Fibroblast of lung (primary cell): ENCODE measurements at regions not wholly inside any gene's neighbourhood (a gene's known extent, or its start where the extent isn't known, plus 50 kb on each side); places are given as distances from the start of the nearest gene placed in this dataset.
A peak's percentile ranks its signal among the peaks of the same experiment; 100 is the strongest.

Experiments used
- DNase-seq, 2 donors: peaks; one replicate each; pipeline versions ENCODE4 v3.0.0 to v3.0.0-alpha.2; 2010; ENCODE audit warnings: low read depth in 2 of 2
- H2AFZ ChIP-seq: 2 replicates; pipeline ENCODE4 v1.5.1; 2012; ENCODE audit warnings: low read length, control low read depth, inconsistent platforms
- H3K27ac ChIP-seq: 2 replicates; pipeline ENCODE4 v1.5.1; 2011; ENCODE audit warnings: low read length, control low read depth; ENCODE audit not compliant: insufficient read depth
- H3K27me3 ChIP-seq: 2 replicates; pipeline ENCODE4 v1.5.1; 2011; ENCODE audit warnings: mild to moderate bottlenecking, low read length; ENCODE audit not compliant: control insufficient read depth, insufficient read depth
- H3K36me3 ChIP-seq: 2 replicates; pipeline ENCODE4 v1.5.1; 2011; ENCODE audit warnings: low read length; ENCODE audit not compliant: control insufficient read depth, insufficient read depth
- H3K4me1 ChIP-seq: 2 replicates; pipeline ENCODE4 v1.5.1; 2011; ENCODE audit warnings: low read length; ENCODE audit not compliant: control insufficient read depth, insufficient read depth; ENCODE audit errors: extremely low read depth
- H3K4me2 ChIP-seq: 2 replicates; pipeline ENCODE4 v1.5.1; 2011; ENCODE audit warnings: low read length, control low read depth; ENCODE audit not compliant: insufficient read depth; ENCODE audit errors: extremely low read depth
- H3K4me3 ChIP-seq, 4 experiments: fragments of 200-600 bp in 1 of 4; sonication (generic) in 1 of 4; replicated peaks in 1 of 4; 2 replicates each; pipeline ENCODE4 v1.5.1; 2011 to 2016; ENCODE audit warnings: low read length in 4 of 4, low read depth in 3 of 4, mild to moderate bottlenecking in 3 of 4, control low read depth in 2 of 4, inconsistent platforms in 1 of 4, mixed read lengths in 1 of 4; ENCODE audit not compliant: insufficient read depth in 1 of 4; ENCODE audit errors: control extremely low read depth in 1 of 4
- H3K79me2 ChIP-seq: 2 replicates; pipeline ENCODE4 v1.5.1; 2012; ENCODE audit warnings: mild to moderate bottlenecking, low read length, inconsistent platforms; ENCODE audit not compliant: control insufficient read depth, insufficient read depth
- H3K9ac ChIP-seq: 2 replicates; pipeline ENCODE4 v1.5.1; 2011; ENCODE audit warnings: mild to moderate bottlenecking, low read length, control low read depth; ENCODE audit not compliant: insufficient read depth
- H3K9me3 ChIP-seq: 2 replicates; pipeline ENCODE4 v1.5.1; 2012; ENCODE audit warnings: low read depth, low read length; ENCODE audit not compliant: control insufficient read depth, insufficient read depth
- H4K20me1 ChIP-seq: 2 replicates; pipeline ENCODE4 v1.5.1; 2011; ENCODE audit warnings: low read length; ENCODE audit not compliant: control insufficient read depth, insufficient read depth; ENCODE audit errors: extremely low read depth
- EZH2 ChIP-seq: IDR thresholded peaks from 2 replicates; pipeline ENCODE4 v1.5.1; 2012; ENCODE audit warnings: low read length, control low read depth, mild to moderate bottlenecking; ENCODE audit errors: missing control alignments
- TF ChIP-seq, protein P1 (sequence below), 2 donors: IDR thresholded peaks in 1 of 2; conservative IDR thresholded peaks in 1 of 2; 1 replicate in 1 of 2; 2 replicates in 1 of 2; pipeline ENCODE4 v1.5.1; 2011 to 2012; ENCODE audit warnings: low read length in 2 of 2, control low read depth in 1 of 2, inconsistent platforms in 1 of 2, low read depth in 1 of 2, mild to moderate bottlenecking in 1 of 2

DNA sequence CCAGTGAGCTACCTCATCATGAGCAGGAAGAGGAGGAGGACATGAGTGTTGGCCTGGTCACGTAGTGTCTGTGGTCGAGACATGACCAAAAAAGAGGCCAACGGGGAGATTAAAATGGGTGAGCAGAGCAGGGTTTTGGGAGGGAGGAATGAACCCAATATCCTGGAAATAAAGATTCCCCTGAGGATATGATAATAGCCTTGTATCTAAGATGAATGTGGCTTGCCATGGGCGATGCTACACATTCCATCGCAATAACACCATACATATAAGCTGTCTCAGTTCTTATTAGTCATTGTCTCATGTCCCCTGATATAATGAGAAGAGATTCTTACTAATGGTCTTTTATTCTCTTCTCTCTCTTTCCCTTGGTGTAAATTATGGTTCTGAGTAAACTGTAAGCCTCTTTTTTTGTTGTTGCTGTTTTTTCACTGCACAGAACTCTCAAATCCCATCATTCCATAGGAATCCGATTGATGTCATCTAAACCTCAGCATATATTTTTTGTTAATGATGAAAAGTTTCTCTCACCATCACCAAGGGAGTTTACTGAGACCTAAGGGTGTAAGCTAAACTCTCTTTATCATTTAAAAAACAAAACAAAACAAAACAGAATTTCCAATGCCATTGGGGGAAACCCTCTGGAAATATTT lies 550.4 kb upstream of the AMELY start:
- no peak overlapping the region for H3K4me3 ChIP-seq
- H3K4me1 ChIP-seq, result peaks cover 9% of the 10 kb centered on the region
- no peaks in the 10 kb centered on the region for H3K27me3 ChIP-seq
- peak in 1 of 2 donors; percentile 52 for DNase-seq
- no peaks in the 10 kb centered on the region for H3K9me3 ChIP-seq
- H3K27ac ChIP-seq, result peak overlapping the region; percentile 72
- H3K79me2 ChIP-seq, result no peaks in the 10 kb centered on the region
- H4K20me1 ChIP-seq, result no peaks in the 10 kb centered on the region
- TF ChIP-seq, protein P1, sequence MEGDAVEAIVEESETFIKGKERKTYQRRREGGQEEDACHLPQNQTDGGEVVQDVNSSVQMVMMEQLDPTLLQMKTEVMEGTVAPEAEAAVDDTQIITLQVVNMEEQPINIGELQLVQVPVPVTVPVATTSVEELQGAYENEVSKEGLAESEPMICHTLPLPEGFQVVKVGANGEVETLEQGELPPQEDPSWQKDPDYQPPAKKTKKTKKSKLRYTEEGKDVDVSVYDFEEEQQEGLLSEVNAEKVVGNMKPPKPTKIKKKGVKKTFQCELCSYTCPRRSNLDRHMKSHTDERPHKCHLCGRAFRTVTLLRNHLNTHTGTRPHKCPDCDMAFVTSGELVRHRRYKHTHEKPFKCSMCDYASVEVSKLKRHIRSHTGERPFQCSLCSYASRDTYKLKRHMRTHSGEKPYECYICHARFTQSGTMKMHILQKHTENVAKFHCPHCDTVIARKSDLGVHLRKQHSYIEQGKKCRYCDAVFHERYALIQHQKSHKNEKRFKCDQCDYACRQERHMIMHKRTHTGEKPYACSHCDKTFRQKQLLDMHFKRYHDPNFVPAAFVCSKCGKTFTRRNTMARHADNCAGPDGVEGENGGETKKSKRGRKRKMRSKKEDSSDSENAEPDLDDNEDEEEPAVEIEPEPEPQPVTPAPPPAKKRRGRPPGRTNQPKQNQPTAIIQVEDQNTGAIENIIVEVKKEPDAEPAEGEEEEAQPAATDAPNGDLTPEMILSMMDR (conservative IDR thresholded peaks at IDR 0.05 in 1 of 2, IDR thresholded peaks at IDR 0.05 in 1 of 2; ENCODE audit: low read depth in 1 of 2, low read length in 2 of 2), result no peak
- TF ChIP-seq EZH2, result no peak
- no peak overlapping the region for H2AFZ ChIP-seq
- no peaks in the 10 kb centered on the region for H3K36me3 ChIP-seq
- H3K4me2 ChIP-seq, result no peak overlapping the region
- H3K9ac ChIP-seq, result no peak overlapping the region

DNA sequence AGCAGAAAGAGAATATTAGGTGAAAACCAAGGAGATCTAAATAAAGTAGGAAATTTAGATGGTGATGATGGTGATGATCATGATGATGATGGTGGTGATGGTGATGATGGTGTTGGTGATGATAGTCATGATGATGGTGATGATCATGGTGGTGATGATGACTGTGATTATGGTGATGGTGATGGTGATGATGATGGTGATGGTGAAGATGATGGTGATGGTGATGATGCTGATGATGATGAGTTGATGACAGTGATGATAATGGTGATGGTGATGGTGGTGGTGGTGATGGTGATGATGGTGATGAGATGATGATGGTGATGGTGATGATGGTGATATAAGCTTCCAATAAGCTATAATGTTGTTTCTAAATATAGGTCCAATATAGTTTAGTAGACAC lies 548.2 kb upstream of the AMELY start:
- Histone ChIP-seq H3K36me3 (no peaks in the 10 kb centered on the region), H3K4me3 (no peak overlapping the region), H2AFZ (no peak overlapping the region), H3K9ac (no peak overlapping the region), H3K27me3 (no peaks in the 10 kb centered on the region), H3K4me2 (no peak overlapping the region), H3K4me1 (peaks cover 9% of the 10 kb centered on the region), H4K20me1 (no peaks in the 10 kb centered on the region), H3K79me2 (no peaks in the 10 kb centered on the region), H3K9me3 (no peaks in the 10 kb centered on the region), H3K27ac (no peak overlapping the region)
- TF ChIP-seq, protein P1 (conservative IDR thresholded peaks at IDR 0.05 in 1 of 2, IDR thresholded peaks at IDR 0.05 in 1 of 2; ENCODE audit: low read depth in 1 of 2, low read length in 2 of 2), result no peak
- TF ChIP-seq EZH2, result no peak
- no peak for DNase-seq

DNA sequence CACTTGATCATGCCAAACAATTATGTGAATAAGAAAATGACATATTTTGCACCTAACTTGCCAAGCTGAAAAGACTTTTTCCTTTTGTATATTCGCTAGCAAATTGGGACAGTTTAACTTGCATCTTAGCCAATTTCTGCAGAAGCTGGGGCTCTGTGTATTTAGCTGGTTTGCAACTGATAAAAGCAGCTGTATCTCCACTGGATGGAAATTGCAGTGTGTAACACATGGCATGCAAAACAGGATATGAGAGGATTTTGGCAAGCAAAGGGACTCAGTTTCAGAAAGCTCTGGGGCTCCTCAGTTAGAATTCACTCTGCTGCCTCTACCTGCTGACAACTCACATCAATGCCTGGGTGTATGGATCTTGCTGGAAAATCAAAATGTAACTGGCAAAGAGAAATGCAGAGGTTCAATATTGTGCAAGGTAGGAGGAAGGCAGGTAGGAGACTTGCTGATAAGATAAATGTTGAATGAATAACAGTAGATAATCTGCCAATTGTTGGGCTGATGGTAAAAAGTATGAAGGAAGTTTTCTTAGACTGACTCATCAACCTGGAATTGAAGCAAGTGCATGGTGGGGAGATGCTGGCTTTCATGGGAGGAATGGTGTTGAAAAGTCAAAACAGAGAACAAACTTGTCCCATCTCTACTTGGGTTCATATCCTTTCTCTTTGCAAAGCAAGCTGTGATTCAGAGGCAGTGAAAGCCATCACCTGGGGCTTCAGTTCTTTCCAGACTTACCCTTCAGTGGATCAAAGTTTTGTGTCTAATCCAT lies 546.9 kb upstream of the AMELY start:
- no peaks in the 10 kb centered on the region for H3K9me3 ChIP-seq
- H4K20me1 ChIP-seq, result no peaks in the 10 kb centered on the region
- DNase-seq, result peak in 1 of 2 donors; percentile 77
- peak overlapping the region in 2 of 4 experiments; percentile 13 to 28 for H3K4me3 ChIP-seq
- H3K27me3 ChIP-seq, result no peaks in the 10 kb centered on the region
- H3K9ac ChIP-seq, result peak overlapping the region; percentile 2
- peaks cover 4% of the 10 kb centered on the region for H3K4me1 ChIP-seq
- no peaks in the 10 kb centered on the region for H3K36me3 ChIP-seq
- peak overlapping the region; percentile 34 for H3K27ac ChIP-seq
- H2AFZ ChIP-seq, result no peak overlapping the region
- TF ChIP-seq, protein P1 (conservative IDR thresholded peaks at IDR 0.05 in 1 of 2, IDR thresholded peaks at IDR 0.05 in 1 of 2; ENCODE audit: low read depth in 1 of 2, low read length in 2 of 2), result no peak
- no peak for TF ChIP-seq EZH2
- no peaks in the 10 kb centered on the region for H3K79me2 ChIP-seq
- peak overlapping the region; percentile 5 for H3K4me2 ChIP-seq
